DLD1 (cell line): ENCODE measurements at regions not wholly inside any gene's neighbourhood (a gene's known extent, or its start where the extent isn't known, plus 50 kb on each side); places are given as distances from the start of the nearest gene placed in this dataset.
"Not testable (repeated sequence)": the region's sequence is repeated elsewhere in the genome, so short reads cannot be mapped to it uniquely, and the experiment has no call there.

ENCODE experiments used
- in situ Hi-C: cut with HindIII; loops from 2 replicates; pipeline ENCODE4 v1.10.0; 2017; ENCODE audit warnings: low sequenced_read_pairs

GRCh38 chr18:60319129-60319528 lies 53.4 kb downstream of the MC4R start:
- in situ Hi-C loops: no loop called here

GRCh38 chr18:60311676-60312360 lies 60.8 kb downstream of the MC4R start:
- in situ Hi-C loops: no loop called here

GRCh38 chr18:60295674-60296073 lies 76.9 kb downstream of the MC4R start:
- in situ Hi-C loops: no loop called here

- in situ Hi-C loops: no loop called here
These were observed 80.4 kb downstream of the MC4R start for GRCh38 chr18:60292186-60292585.

GRCh38 chr18:60279391-60279790 lies 93.2 kb downstream of the MC4R start:
- in situ Hi-C loops: no loop called here

GRCh38 chr18:60277855-60278480 lies 94.6 kb downstream of the MC4R start:
- in situ Hi-C loops: no loop called here

GRCh38 chr18:60267391-60268058 lies 105.0 kb downstream of the MC4R start:
- in situ Hi-C loops: no loop called here

- in situ Hi-C loops: no loop called here
These were observed 106.0 kb downstream of the MC4R start for GRCh38 chr18:60266558-60266957.

GRCh38 chr18:60259052-60259681 lies 113.4 kb downstream of the MC4R start:
- in situ Hi-C loops: no loop called here

- in situ Hi-C loops: no loop called here
These were observed 123.2 kb downstream of the MC4R start for GRCh38 chr18:60249388-60249787.

GRCh38 chr18:60248336-60249330 lies 123.9 kb downstream of the MC4R start:
- in situ Hi-C loops: no loop called here

GRCh38 chr18:60247103-60247502 lies 125.5 kb downstream of the MC4R start:
- in situ Hi-C loops: no loop called here

- in situ Hi-C loops: no loop called here
These were observed 126.0 kb downstream of the MC4R start for GRCh38 chr18:60246606-60247005.

- in situ Hi-C loops: no loop called here
These were observed 127.5 kb downstream of the MC4R start for GRCh38 chr18:60245096-60245495.

- in situ Hi-C loops: not testable (repeated sequence)
These were observed 133.4 kb downstream of the MC4R start for GRCh38 chr18:60239024-60239710.

GRCh38 chr18:60235164-60235563 lies 137.4 kb downstream of the MC4R start:
- in situ Hi-C loops: no loop called here

GRCh38 chr18:60232541-60232940 lies 140.0 kb downstream of the MC4R start:
- in situ Hi-C loops: no loop called here

GRCh38 chr18:60228609-60229595 lies 143.7 kb downstream of the MC4R start:
- in situ Hi-C loops: no loop called here

- in situ Hi-C loops: no loop called here
These were observed 157.1 kb downstream of the MC4R start for GRCh38 chr18:60215432-60215831.
